ENCODE measurements at regions not wholly inside any gene's neighbourhood (a gene's known extent, or its start where the extent isn't known, plus 50 kb on each side); places are given as distances from the start of the nearest gene placed in this dataset.

DNA sequence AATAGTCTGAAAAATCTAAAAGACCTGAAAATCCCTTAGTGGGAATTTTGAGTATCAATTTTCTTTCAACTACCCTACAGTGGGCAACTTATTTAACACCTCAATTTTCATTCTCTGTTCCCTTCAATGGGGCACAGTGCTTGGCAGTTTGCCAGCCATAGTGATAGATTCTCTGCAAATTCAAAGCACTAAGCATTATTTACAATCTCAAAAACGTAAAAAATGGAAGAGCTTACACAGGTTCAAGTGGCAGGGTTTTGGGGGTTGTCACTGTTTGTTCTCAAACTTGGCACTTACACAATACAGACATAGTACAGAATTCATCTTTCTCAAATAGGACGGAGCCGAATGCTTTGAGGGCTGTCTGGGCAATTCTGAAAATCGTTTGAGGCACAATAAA lies 515.0 kb downstream of the EFNA5 start (continued):
- no peak for TF ChIP-seq EZH2phosphoT487 (IDR thresholded peaks at IDR 0.05; ENCODE audit: borderline replicate concordance, low read depth)
- no peak for TF ChIP-seq GATA2 (CRISPR knock-in tag; IDR thresholded peaks at IDR 0.05)

DNA sequence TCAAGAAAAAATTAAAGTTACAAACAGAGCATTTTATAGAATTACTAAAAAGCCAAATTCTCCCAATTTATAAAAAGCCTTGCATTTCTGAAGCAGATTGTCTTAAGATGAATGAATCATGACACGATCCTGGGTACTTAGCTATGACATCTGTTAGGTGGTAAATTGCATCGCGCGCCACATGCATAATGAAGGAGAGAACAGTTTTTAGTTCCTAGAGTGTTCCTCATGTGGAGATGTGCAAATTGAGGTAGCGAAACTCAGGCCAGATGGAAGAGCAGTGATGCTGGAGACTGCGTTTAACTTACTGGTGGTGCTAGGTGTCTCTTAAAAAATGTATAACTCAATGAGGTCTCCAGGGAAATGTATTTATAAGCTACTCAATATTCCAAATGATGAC lies 516.1 kb downstream of the EFNA5 start:
- ChIA-PET POLR2A (no interaction called here), CTCF (interaction anchor here (1.0 kb wide), 1 partner anchor 15 kb away, joined by 3 read pairs; no protein-coding TSS in a partner anchor)
- Histone ChIP-seq H3F3A (replicated peaks; ENCODE audit: insufficient read depth) (no peaks in the 10 kb centered on the region), H3K4me3 (ENCODE audit: low read depth in 2 of 2, low read length in 1 of 2) (no peak overlapping the region), H3K4me2 (no peak overlapping the region), H2AFZ (ENCODE audit: low read depth) (no peak overlapping the region), H3K27me3 (ENCODE audit: insufficient read depth) (no peaks in the 10 kb centered on the region), H3K9me3 (no peaks in the 10 kb centered on the region), H3K9me2 (no peaks in the 10 kb centered on the region), H4K20me1 (ENCODE audit: insufficient read depth) (no peaks in the 10 kb centered on the region), H3K9ac (no peak overlapping the region), H3K27ac (ENCODE audit: low read depth in 2 of 2, low read length in 1 of 2) (no peak overlapping the region), H3K4me1 (ENCODE audit: control insufficient read depth in 1 of 2, insufficient read depth in 2 of 2, low read depth in 1 of 2, low read length in 1 of 2) (no peaks in the 10 kb centered on the region; a peak in 2 of 4 replicates), H3K79me2 (ENCODE audit: insufficient read depth) (no peaks in the 10 kb centered on the region), H3K36me3 (replicated peaks in 1 of 2; ENCODE audit: control insufficient read depth in 1 of 2, insufficient read depth in 2 of 2, low read length in 1 of 2) (no peaks in the 10 kb centered on the region)
- no peak for DNase-seq
- 93% methylated on average over 6 of the region's 6 CpGs for WGBS (ENCODE audit: low lambda C conversion rate)
- TF ChIP-seq, protein P1, sequence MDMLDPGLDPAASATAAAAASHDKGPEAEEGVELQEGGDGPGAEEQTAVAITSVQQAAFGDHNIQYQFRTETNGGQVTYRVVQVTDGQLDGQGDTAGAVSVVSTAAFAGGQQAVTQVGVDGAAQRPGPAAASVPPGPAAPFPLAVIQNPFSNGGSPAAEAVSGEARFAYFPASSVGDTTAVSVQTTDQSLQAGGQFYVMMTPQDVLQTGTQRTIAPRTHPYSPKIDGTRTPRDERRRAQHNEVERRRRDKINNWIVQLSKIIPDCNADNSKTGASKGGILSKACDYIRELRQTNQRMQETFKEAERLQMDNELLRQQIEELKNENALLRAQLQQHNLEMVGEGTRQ (IDR thresholded peaks at IDR 0.05; ENCODE audit: borderline replicate concordance, low read depth, low read length): no peak
- TF ChIP-seq TAF1 (IDR thresholded peaks at IDR 0.05; ENCODE audit: borderline replicate concordance, low read depth, low read length) (no peak), JUND (IDR thresholded peaks at IDR 0.05) (no peak), GATA2 (CRISPR knock-in tag; IDR thresholded peaks at IDR 0.05) (no peak), RAD21 (IDR thresholded peaks at IDR 0.05; ENCODE audit: low read length) (no peak), TEAD4 (IDR thresholded peaks at IDR 0.05; ENCODE audit: borderline replicate concordance, insufficient read depth) (no peak), RXRA (IDR thresholded peaks at IDR 0.05; ENCODE audit: borderline replicate concordance, low read depth) (no peak)

DNA sequence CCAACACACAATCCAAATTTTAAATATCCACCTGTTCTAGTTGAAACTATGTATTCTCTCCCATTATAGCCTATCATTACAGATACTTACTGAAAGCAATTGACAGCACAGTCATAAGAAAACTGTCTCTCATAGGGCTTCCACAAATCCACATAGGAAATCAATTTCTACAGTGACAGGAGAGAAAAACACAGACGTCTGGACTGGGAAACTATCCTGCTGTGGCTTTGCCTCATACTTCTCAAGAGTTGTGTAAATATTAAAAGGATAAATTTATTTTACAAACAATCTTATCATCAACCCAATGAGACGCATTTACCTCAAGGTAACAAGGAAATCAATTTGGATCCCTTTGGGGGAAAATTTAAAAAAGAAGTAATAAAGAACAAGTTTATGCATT lies 517.5 kb downstream of the EFNA5 start:
- Histone ChIP-seq H3K9me3 (no peaks in the 10 kb centered on the region), H3K9me2 (no peaks in the 10 kb centered on the region), H3K27me3 (ENCODE audit: insufficient read depth) (no peaks in the 10 kb centered on the region), H3K4me3 (ENCODE audit: low read depth in 2 of 2, low read length in 1 of 2) (no peak overlapping the region), H3K9ac (no peak overlapping the region), H4K20me1 (ENCODE audit: insufficient read depth) (no peaks in the 10 kb centered on the region), H3K4me2 (no peak overlapping the region), H3K27ac (ENCODE audit: low read depth in 2 of 2, low read length in 1 of 2) (no peak overlapping the region), H3K4me1 (ENCODE audit: control insufficient read depth in 1 of 2, insufficient read depth in 2 of 2, low read depth in 1 of 2, low read length in 1 of 2) (no peaks in the 10 kb centered on the region; a peak in 2 of 4 replicates), H2AFZ (ENCODE audit: low read depth) (no peak overlapping the region), H3K79me2 (ENCODE audit: insufficient read depth) (no peaks in the 10 kb centered on the region), H3F3A (replicated peaks; ENCODE audit: insufficient read depth) (no peaks in the 10 kb centered on the region), H3K36me3 (replicated peaks in 1 of 2; ENCODE audit: control insufficient read depth in 1 of 2, insufficient read depth in 2 of 2, low read length in 1 of 2) (no peaks in the 10 kb centered on the region)
- TF ChIP-seq RFX5 (IDR thresholded peaks at IDR 0.05; ENCODE audit: low read length) (no peak), SMC3 (IDR thresholded peaks at IDR 0.05; ENCODE audit: low read depth, low read length) (no peak), FOXM1 (IDR thresholded peaks at IDR 0.05; ENCODE audit: low read depth) (no peak), FOSL2 (IDR thresholded peaks at IDR 0.05; ENCODE audit: borderline replicate concordance, low read depth) (no peak), TEAD4 (IDR thresholded peaks at IDR 0.05; ENCODE audit: borderline replicate concordance, insufficient read depth) (no peak), NRF1 (IDR thresholded peaks at IDR 0.05; ENCODE audit: low read depth, low read length) (no peak), TAF1 (IDR thresholded peaks at IDR 0.05; ENCODE audit: borderline replicate concordance, low read depth, low read length) (no peak), MXI1 (IDR thresholded peaks at IDR 0.05; ENCODE audit: low read depth, low read length) (no peak), GABPA (IDR thresholded peaks at IDR 0.05; ENCODE audit: low read depth) (no peak), MEF2A (IDR thresholded peaks at IDR 0.05; ENCODE audit: borderline replicate concordance, low read depth) (no peak), RXRA (IDR thresholded peaks at IDR 0.05; ENCODE audit: borderline replicate concordance, low read depth) (no peak), SIN3A (IDR thresholded peaks at IDR 0.05; ENCODE audit: borderline replicate concordance, low read depth, low read length) (no peak), YY1 (IDR thresholded peaks at IDR 0.05; ENCODE audit: low read depth) (no peak), ELF1 (IDR thresholded peaks at IDR 0.05) (no peak), NFIC (IDR thresholded peaks at IDR 0.05; ENCODE audit: borderline replicate concordance) (no peak), CHD2 (IDR thresholded peaks at IDR 0.05; ENCODE audit: low read length, partially characterized antibody) (no peak)
- TF ChIP-seq, protein P1 (IDR thresholded peaks at IDR 0.05; ENCODE audit: borderline replicate concordance, low read depth, low read length): no peak
- TF ChIP-seq, protein P2, sequence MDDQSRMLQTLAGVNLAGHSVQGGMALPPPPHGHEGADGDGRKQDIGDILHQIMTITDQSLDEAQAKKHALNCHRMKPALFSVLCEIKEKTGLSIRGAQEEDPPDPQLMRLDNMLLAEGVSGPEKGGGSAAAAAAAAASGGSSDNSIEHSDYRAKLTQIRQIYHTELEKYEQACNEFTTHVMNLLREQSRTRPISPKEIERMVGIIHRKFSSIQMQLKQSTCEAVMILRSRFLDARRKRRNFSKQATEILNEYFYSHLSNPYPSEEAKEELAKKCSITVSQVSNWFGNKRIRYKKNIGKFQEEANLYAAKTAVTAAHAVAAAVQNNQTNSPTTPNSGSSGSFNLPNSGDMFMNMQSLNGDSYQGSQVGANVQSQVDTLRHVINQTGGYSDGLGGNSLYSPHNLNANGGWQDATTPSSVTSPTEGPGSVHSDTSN (IDR thresholded peaks at IDR 0.05): no peak
- TF ChIP-seq, protein P3, sequence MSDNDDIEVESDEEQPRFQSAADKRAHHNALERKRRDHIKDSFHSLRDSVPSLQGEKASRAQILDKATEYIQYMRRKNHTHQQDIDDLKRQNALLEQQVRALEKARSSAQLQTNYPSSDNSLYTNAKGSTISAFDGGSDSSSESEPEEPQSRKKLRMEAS (IDR thresholded peaks at IDR 0.05; ENCODE audit: low read depth): no peak
- TF ChIP-seq, protein P4, sequence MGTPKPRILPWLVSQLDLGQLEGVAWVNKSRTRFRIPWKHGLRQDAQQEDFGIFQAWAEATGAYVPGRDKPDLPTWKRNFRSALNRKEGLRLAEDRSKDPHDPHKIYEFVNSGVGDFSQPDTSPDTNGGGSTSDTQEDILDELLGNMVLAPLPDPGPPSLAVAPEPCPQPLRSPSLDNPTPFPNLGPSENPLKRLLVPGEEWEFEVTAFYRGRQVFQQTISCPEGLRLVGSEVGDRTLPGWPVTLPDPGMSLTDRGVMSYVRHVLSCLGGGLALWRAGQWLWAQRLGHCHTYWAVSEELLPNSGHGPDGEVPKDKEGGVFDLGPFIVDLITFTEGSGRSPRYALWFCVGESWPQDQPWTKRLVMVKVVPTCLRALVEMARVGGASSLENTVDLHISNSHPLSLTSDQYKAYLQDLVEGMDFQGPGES (IDR thresholded peaks at IDR 0.05; ENCODE audit: low read depth, low read length): no peak
- POLR2A ChIA-PET: no interaction called here
- WGBS (ENCODE audit: low lambda C conversion rate): 66% methylated on average over 2 of the region's 2 CpGs
- CTCF ChIA-PET: no interaction called here
- no peak for DNase-seq
